ENCODE measurements at regions not wholly inside any gene's neighbourhood (a gene's known extent, or its start where the extent isn't known, plus 50 kb on each side); places are given as distances from the start of the nearest gene placed in this dataset.

DNA sequence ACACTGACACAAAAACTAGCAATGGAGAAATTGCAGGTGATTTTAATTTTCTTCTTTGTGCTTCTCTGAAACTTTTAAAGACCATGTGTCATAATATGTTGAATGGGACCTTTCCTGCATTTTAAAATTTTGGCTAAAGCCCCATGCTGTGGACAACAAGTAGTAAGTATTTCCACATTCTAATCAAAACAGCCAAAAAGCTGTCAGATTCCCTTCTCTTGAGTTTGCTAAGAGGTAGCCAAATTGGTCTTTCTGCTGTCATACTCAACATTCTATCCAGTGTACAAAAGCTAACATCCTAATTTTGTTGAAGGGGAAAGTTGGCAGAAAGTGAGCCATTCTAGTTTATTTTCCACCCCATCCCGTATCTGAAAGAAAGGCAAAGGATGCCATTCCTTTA, 447.6 kb downstream of the TFEC start:
- Histone ChIP-seq H4K20me1 (replicated peaks; ENCODE audit: insufficient read depth) (no peaks in the 10 kb centered on the region), H3K27me3 (ENCODE audit: insufficient read depth) (no peaks in the 10 kb centered on the region), H3K4me1 (ENCODE audit: insufficient read depth) (no peaks in the 10 kb centered on the region), H2AFZ (no peak overlapping the region), H3K36me3 (ENCODE audit: insufficient read depth) (no peaks in the 10 kb centered on the region), H3K4me3 (no peak overlapping the region), H3K9me2 (ENCODE audit: insufficient read depth) (peaks cover 3% of the 10 kb centered on the region; the same call in 1 of the 2 replicates), H3K27ac (ENCODE audit: low read depth) (no peak overlapping the region), H3K79me2 (replicated peaks; ENCODE audit: insufficient read depth) (no peaks in the 10 kb centered on the region), H3K4me2 (no peak overlapping the region), H3F3A (replicated peaks; ENCODE audit: low read depth) (no peaks in the 10 kb centered on the region)
- TF ChIP-seq JUNB (IDR thresholded peaks at IDR 0.05; ENCODE audit: unreplicated experiment) = no peak
- Mint-ChIP-seq H3K36me3 (ENCODE audit: low read depth) (peaks cover 4% of the 10 kb centered on the region; the same call in 1 of the 3 replicates), H3K4me3 (no peak overlapping the region), H3K27ac (no peak overlapping the region), H3K9me3 (no peaks in the 10 kb centered on the region; the same call in 2 of the 3 replicates), H3K27me3 (ENCODE audit: insufficient read depth, low read depth, poor library complexity) (no peaks in the 10 kb centered on the region), H3K4me1 (no peaks in the 10 kb centered on the region)
- no peak for DNase-seq (ENCODE audit: low spot score)
- no peak for ATAC-seq

DNA sequence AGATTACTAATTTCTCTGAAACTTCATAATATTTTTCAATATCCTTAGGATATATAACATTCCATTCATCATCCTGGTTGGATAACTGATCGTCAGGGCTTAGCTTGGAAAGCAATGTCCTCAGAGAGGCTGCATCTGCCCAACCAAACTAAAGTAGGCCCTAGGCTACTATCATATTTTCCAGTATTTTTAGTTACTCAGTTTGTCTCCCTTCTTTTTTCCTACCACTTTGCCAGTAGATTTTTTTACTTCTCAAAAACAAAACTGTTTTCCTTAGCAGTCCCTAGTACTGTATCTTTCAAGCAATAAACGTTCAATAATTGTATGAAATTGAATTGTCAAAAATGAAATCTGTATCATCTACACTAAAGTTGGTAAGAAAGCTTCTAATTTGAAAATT, 452.0 kb downstream of the TFEC start:
- Histone ChIP-seq H3K4me3 (no peak overlapping the region), H2AFZ (no peak overlapping the region), H4K20me1 (replicated peaks; ENCODE audit: insufficient read depth) (no peaks in the 10 kb centered on the region), H3K9me2 (ENCODE audit: insufficient read depth) (no peaks in the 10 kb centered on the region), H3K27ac (ENCODE audit: low read depth) (no peak overlapping the region), H3F3A (replicated peaks; ENCODE audit: low read depth) (no peaks in the 10 kb centered on the region), H3K27me3 (ENCODE audit: insufficient read depth) (no peaks in the 10 kb centered on the region), H3K79me2 (replicated peaks; ENCODE audit: insufficient read depth) (no peaks in the 10 kb centered on the region), H3K4me2 (no peak overlapping the region), H3K4me1 (ENCODE audit: insufficient read depth) (no peaks in the 10 kb centered on the region), H3K36me3 (ENCODE audit: insufficient read depth) (no peaks in the 10 kb centered on the region)
- H3K27me3 Mint-ChIP-seq (ENCODE audit: insufficient read depth, low read depth, poor library complexity) = peaks cover 1% of the 10 kb centered on the region
- H3K4me1 Mint-ChIP-seq = peaks cover 10% of the 10 kb centered on the region
- H3K4me3 Mint-ChIP-seq = no peak overlapping the region
- H3K36me3 Mint-ChIP-seq (ENCODE audit: low read depth) = no peaks in the 10 kb centered on the region
- ATAC-seq (no peak), DNase-seq (ENCODE audit: low spot score) (no peak)
- H3K27ac Mint-ChIP-seq = no peak overlapping the region
- no peaks in the 10 kb centered on the region for H3K9me3 Mint-ChIP-seq
- TF ChIP-seq EZH2phosphoT487 (IDR thresholded peaks at IDR 0.05; ENCODE audit: unreplicated experiment) (no peak), ZNF331 (CRISPR knock-in tag; IDR thresholded peaks at IDR 0.05; ENCODE audit: low read depth) (no peak), JUNB (IDR thresholded peaks at IDR 0.05; ENCODE audit: unreplicated experiment) (no peak), POLR2AphosphoS5 (IDR thresholded peaks at IDR 0.05; ENCODE audit: low read depth) (no peak), CREB1 (CRISPR knock-in tag; IDR thresholded peaks at IDR 0.05; ENCODE audit: low read depth) (no peak), ZNF114 (CRISPR knock-in tag; IDR thresholded peaks at IDR 0.05) (no peak), EZH2 (IDR thresholded peaks at IDR 0.05; ENCODE audit: low read depth, unreplicated experiment) (no peak), NANOG (IDR thresholded peaks at IDR 0.05; ENCODE audit: borderline replicate concordance) (no peak), STAT1 (IDR thresholded peaks at IDR 0.05; ENCODE audit: unreplicated experiment) (no peak)
- TF ChIP-seq, protein P1, sequence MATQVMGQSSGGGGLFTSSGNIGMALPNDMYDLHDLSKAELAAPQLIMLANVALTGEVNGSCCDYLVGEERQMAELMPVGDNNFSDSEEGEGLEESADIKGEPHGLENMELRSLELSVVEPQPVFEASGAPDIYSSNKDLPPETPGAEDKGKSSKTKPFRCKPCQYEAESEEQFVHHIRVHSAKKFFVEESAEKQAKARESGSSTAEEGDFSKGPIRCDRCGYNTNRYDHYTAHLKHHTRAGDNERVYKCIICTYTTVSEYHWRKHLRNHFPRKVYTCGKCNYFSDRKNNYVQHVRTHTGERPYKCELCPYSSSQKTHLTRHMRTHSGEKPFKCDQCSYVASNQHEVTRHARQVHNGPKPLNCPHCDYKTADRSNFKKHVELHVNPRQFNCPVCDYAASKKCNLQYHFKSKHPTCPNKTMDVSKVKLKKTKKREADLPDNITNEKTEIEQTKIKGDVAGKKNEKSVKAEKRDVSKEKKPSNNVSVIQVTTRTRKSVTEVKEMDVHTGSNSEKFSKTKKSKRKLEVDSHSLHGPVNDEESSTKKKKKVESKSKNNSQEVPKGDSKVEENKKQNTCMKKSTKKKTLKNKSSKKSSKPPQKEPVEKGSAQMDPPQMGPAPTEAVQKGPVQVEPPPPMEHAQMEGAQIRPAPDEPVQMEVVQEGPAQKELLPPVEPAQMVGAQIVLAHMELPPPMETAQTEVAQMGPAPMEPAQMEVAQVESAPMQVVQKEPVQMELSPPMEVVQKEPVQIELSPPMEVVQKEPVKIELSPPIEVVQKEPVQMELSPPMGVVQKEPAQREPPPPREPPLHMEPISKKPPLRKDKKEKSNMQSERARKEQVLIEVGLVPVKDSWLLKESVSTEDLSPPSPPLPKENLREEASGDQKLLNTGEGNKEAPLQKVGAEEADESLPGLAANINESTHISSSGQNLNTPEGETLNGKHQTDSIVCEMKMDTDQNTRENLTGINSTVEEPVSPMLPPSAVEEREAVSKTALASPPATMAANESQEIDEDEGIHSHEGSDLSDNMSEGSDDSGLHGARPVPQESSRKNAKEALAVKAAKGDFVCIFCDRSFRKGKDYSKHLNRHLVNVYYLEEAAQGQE (IDR thresholded peaks at IDR 0.05; ENCODE audit: unreplicated experiment) = no peak
- TF ChIP-seq, protein P2, sequence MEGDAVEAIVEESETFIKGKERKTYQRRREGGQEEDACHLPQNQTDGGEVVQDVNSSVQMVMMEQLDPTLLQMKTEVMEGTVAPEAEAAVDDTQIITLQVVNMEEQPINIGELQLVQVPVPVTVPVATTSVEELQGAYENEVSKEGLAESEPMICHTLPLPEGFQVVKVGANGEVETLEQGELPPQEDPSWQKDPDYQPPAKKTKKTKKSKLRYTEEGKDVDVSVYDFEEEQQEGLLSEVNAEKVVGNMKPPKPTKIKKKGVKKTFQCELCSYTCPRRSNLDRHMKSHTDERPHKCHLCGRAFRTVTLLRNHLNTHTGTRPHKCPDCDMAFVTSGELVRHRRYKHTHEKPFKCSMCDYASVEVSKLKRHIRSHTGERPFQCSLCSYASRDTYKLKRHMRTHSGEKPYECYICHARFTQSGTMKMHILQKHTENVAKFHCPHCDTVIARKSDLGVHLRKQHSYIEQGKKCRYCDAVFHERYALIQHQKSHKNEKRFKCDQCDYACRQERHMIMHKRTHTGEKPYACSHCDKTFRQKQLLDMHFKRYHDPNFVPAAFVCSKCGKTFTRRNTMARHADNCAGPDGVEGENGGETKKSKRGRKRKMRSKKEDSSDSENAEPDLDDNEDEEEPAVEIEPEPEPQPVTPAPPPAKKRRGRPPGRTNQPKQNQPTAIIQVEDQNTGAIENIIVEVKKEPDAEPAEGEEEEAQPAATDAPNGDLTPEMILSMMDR (conservative IDR thresholded peaks at IDR 0.05; ENCODE audit: low read depth in 2 of 2) = no peak
- TF ChIP-seq, protein P3, sequence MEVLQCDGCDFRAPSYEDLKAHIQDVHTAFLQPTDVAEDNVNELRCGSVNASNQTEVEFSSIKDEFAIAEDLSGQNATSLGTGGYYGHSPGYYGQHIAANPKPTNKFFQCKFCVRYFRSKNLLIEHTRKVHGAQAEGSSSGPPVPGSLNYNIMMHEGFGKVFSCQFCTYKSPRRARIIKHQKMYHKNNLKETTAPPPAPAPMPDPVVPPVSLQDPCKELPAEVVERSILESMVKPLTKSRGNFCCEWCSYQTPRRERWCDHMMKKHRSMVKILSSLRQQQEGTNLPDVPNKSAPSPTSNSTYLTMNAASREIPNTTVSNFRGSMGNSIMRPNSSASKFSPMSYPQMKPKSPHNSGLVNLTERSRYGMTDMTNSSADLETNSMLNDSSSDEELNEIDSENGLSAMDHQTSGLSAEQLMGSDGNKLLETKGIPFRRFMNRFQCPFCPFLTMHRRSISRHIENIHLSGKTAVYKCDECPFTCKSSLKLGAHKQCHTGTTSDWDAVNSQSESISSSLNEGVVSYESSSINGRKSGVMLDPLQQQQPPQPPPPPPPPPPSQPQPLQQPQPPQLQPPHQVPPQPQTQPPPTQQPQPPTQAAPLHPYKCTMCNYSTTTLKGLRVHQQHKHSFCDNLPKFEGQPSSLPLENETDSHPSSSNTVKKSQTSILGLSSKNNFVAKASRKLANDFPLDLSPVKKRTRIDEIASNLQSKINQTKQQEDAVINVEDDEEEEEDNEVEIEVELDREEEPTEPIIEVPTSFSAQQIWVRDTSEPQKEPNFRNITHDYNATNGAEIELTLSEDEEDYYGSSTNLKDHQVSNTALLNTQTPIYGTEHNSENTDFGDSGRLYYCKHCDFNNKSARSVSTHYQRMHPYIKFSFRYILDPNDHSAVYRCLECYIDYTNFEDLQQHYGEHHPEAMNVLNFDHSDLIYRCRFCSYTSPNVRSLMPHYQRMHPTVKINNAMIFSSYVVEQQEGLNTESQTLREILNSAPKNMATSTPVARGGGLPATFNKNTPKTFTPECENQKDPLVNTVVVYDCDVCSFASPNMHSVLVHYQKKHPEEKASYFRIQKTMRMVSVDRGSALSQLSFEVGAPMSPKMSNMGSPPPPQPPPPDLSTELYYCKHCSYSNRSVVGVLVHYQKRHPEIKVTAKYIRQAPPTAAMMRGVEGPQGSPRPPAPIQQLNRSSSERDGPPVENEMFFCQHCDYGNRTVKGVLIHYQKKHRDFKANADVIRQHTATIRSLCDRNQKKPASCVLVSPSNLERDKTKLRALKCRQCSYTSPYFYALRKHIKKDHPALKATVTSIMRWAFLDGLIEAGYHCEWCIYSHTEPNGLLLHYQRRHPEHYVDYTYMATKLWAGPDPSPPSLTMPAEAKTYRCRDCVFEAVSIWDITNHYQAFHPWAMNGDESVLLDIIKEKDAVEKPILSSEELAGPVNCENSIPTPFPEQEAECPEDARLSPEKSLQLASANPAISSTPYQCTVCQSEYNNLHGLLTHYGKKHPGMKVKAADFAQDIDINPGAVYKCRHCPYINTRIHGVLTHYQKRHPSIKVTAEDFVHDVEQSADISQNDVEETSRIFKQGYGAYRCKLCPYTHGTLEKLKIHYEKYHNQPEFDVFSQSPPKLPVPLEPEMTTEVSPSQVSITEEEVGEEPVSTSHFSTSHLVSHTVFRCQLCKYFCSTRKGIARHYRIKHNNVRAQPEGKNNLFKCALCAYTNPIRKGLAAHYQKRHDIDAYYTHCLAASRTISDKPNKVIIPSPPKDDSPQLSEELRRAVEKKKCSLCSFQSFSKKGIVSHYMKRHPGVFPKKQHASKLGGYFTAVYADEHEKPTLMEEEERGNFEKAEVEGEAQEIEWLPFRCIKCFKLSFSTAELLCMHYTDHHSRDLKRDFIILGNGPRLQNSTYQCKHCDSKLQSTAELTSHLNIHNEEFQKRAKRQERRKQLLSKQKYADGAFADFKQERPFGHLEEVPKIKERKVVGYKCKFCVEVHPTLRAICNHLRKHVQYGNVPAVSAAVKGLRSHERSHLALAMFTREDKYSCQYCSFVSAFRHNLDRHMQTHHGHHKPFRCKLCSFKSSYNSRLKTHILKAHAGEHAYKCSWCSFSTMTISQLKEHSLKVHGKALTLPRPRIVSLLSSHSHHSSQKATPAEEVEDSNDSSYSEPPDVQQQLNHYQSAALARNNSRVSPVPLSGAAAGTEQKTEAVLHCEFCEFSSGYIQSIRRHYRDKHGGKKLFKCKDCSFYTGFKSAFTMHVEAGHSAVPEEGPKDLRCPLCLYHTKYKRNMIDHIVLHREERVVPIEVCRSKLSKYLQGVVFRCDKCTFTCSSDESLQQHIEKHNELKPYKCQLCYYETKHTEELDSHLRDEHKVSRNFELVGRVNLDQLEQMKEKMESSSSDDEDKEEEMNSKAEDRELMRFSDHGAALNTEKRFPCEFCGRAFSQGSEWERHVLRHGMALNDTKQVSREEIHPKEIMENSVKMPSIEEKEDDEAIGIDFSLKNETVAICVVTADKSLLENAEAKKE (CRISPR knock-in tag; IDR thresholded peaks at IDR 0.05) = no peak
